OCI-M2 (cell line): ENCODE measurements at regions not wholly inside any gene's neighbourhood (a gene's known extent, or its start where the extent isn't known, plus 50 kb on each side); places are given as distances from the start of the nearest gene placed in this dataset.

Experiments used
- DNase-seq: peaks from one replicate; lab custom pipeline; 2025; ENCODE audit not compliant: unreplicated experiment; lab: John Stamatoyannopoulos, UW

DNA sequence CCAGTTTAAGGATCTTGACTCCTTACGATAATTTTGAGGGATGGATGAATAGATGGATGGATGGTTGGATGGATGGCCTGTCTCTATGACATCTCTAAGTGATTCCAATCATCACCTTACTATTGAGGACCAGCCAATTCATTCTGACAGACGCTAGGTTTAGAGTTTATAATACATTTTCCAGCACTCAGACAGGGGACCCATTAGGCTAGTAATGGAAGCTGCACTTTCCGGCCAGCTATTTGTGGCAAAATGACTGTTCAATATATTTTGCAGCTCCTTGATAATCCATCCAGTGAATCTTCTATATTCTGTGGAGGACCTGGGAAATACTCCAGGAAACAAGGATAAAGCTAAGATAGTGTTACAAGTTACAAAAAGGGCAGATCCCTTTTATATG is 262.9 kb downstream of the TDRD15 start:
- DNase-seq: no peak

DNA sequence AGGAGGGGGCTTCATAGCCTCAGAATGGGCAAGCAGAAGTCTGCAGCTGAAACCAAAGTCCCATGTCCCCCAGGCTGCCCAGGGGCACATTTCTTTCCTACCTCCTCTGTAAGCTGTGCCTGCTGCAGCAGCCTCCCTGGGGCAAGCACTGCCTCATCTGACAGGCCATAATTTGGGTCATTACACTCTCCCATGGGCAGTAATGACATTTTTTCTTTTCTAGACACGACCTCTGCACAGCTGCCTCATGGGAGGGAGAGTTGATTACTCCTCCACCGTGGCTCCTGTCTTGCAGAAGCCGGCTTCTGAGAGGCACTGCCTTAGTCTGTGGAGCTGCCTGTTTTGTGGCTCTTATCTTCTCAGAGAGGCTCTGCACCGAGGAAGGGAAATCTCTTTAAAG is 268.9 kb downstream of the TDRD15 start:
- no peak for DNase-seq

DNA sequence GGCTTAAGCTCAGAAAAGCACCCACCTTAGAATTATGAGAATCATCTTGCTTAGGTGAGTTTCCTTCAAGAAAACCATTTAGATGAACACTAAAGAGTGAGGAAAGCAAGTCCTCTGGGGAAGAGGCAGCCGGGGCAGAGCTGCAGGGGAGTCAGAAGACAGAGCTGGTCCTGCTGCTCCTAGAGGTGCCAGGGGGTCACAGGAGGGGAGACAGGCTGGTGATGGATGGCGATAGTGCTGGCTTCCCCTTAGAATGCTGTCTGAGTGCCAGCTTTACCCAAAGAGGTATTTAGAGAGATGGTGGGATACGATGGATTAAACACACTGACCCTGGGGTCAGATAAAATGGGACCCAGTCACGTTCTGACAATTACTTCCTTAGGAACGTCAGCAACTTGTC is 269.4 kb downstream of the TDRD15 start:
- DNase-seq: no peak

DNA sequence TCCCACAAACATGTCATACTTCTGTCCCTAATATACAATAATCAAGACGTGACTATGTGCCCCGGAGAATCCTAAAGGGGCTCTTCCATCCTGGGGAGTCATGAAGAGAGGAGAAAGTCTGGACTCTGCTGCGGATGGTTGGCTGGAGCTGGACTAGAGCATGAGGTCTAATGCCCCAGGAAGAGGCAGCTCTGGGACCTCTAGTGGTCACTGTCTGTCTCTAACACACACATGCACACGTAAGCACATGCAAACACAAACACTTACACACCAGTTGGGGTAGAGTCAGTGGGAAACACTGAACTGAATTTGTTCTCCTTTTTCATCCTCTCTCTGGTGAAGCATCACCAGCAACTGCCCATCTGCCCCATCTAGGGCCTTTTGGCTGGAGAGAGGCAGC is 271.6 kb downstream of the TDRD15 start:
- no peak for DNase-seq

DNA sequence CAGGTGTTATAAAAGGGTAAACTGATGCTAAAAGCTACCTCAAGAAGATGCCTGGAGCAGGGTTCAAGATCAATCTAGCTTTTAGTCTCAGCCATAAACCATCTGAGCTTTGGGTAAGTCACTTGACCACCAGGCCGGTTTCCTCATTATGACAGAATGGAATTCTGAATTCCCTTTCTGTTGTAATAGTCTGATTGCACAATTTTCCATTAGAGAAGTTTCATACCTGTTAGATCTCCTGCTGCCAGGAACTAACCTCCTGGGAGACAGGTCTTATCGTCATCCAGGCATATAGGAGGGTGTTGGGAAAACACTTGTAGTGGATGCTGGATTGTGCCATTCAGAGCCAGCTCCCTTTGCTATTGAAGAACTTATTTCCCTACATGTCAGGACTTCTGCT is 272.5 kb downstream of the TDRD15 start:
- no peak for DNase-seq

DNA sequence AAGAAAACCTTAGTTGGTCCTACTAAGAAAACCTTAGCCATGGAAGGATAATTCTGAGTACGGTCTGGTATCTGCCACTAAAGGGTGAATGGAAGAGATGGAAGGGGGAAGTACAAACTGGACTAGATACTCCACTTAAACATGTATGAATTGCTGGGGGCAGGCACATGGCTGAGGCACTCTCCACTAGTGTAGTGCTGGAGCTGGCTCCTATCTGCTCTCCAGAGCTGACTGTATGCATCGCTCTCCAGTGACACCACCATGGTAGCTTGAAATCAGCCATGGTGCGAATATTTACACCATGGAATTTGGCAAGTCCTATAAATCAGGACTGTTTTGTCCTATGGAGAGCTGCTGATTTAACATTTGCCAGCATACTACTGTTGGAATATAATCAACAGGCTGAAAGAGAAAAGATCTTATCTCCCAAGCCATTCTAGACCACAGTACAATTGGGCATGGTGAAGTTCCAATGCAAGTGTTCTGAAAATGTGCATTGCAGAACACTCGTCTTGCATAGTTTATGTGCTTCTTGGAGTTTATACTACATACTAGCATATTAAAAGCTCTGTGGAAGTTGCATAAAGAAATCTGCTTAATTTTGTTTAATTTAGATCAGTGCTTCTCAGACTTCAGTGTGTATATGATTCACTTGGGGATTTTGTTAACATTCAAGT is 277.4 kb downstream of the TDRD15 start:
- DNase-seq: no peak

DNA sequence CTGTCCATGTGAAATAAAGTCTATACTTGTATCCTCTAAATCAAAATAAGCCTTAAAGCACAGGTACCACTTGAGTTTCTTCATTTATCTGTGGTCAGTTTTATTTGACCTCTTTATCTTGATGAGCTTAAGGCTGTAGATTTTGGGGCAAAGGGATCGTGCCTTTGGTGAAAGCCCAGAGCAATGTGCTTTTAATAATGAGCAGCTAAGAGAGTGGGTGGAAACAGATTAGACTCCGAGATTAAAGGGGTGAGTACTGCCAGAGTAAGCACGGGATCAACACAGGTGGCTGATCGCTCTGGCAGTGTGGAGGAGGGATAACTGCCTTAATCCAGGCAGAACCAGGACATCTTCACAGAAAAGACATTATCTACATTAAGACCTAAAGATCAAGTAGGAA is 280.4 kb downstream of the TDRD15 start:
- DNase-seq: no peak

DNA sequence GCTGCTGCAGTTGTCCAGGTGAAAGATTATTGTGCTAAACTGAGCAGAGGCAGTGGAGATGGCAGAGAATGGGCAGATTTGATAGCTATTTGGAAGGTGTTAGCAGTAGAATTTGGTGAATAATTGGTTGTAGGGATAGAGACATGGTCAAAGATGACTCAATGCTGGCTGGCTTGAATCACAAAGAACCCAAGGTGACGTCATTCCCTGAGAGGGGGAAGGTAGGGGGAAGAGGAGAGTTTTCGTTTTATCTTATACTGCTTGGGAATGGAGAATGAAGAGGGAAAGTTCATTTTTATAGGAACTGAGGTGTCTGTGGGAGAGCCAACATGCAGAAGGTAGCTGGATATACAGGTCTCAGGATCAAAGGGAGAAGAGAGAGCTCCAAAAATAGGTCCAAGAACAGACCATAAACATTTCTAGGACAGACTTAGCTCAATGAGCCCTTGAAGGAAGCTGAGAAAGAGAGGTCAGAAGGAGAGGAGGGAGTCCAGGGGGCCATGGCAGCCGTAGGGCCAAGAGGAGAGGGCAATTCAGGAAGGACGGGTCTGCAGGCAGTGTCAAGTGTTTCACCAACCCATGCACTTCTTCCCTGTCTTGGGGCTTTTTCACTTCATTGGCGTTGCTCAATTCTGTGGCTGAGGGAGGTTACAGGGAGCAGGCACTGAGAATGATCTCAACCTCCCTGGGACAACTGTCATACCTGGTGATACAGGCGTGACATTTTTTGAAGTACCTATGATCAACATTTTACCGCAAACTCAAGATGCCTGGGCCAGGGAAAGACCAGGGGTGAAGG is 281.3 kb downstream of the TDRD15 start:
- DNase-seq: no peak

DNA sequence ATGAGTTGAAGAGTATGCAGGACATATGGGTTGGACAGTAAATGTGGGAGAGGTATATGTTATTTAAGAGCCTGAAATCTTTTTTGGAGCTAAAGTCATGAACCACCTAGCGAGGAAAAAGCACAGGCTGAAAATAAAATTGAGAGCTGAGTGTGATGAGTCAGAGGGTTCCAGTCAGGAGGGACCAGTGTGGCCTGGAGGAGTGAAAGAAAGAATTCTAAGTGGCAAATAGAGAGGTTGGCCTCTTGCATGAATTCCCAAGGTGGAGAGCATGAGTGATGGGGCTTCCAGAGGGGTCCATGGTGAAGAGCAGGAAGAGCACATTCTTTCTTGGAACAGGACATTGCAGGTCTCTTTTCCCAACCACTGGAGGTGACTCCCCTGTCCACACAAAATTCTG is 282.6 kb downstream of the TDRD15 start:
- no peak for DNase-seq

DNA sequence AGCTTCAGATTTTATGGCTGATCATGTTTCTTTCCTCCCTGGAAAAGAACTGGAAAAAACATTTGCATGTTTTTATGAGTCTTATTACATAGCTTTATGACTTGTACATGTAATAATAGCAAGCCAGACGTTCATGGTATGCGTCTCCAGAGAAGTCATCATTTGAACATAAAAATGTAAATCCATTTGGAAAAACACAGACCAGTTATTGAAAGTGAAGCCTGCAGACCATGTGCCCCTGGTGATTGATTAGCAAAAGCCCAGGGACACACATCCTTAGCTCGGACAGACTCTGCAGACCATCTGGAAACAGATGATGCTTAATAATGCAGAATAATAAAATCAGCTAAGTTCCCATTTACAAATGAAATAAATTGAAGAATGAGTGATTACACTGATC is 283.1 kb downstream of the TDRD15 start:
- no peak for DNase-seq

DNA sequence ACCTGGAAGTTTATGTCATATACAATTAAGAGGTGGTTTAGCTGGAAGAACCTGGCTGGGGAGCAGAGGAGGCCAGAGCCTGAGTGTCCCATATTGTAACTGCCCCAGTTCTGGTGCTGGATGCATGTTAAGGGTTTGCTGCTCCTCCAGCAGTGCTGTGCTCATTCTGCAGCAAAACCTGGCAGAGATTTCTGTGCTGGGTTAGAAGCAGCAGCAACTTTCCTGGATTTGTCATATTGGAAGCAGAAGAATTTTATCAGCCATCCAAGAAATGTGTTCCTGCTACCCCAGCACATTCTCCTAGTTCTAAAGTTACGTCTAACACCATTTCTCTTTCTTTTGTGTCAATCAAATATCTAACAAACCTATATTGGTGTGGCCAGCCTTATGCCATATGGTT is 284.1 kb downstream of the TDRD15 start:
- DNase-seq: no peak

DNA sequence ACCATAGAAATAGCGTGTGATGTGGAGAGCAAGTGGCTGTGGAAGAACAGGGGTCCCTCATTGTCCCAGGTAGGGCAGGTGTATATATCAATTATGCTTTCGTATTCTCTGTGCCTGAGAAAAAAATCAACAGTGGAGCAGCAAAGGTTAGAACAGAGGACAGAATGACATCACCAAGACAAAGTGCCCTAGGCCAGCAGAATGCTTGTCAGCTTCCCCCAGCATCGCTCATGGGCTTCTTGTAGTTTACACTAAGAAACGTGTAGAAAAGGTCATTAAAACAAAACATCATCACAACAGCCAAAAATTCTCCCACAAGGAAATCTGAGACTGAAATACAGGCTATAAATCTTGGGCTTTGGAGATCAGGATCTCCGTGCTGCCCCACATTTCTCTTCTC is 288.0 kb downstream of the TDRD15 start:
- no peak for DNase-seq

DNA sequence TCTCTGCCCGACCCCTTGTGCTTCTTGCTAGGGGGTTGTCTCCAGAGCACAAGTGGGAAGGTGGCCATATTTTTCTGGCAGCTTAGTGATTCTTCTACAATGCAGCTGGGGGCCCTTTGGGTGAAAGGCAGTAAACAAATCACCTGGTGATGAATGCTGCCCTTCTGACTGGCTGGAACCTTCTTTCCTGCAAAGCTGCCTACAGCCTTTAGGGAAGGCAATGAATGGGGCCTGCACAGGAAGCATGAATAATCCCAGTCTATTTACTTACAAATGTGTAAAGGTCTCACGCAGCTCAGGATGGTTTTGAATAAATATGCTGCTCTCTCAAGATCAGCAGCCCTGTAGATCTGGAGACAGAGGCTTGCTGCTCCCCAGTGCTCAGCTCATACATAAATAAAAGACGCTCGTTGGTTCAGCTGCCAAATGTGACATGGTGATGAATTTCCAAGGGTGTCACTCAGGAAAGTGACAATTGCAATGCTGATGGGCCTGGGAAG is 289.2 kb downstream of the TDRD15 start:
- DNase-seq: no peak

DNA sequence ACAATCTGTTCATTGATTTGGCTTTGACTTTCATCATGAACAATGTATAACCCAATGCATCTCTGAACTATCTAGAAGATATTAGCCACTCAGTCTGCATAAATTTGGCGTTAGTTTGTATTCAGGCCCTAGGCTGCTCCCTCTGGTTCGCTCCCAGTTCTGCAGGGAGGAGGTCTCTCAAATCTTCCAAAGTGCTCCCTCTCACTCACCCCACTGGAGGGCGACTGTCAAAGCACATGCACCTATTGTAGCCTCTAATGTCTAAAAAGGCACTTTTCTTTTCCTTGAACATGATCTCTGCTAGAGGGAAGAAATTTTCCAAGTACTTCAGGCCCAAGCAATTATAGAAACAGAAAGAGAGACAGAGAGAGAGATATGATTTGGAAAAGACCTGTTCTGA is 291.5 kb downstream of the TDRD15 start:
- no peak for DNase-seq

DNA sequence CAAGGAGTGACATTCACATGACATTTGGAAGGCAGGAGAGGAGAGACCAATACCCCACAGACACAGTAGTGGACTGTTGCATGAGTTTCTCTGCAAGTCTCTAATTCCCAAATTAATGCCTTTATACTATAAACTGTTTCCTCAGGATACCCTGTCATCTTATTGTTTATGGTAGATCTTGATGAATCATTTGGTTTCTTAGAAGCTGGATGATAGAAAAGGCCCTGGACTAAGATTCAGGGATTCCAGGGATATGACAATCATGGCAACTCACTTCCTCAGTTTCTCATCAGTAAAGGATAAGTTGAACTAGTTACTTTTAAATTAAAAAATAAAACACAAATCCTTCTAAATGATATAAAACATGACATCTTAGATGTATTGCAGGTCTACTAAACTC is 292.5 kb downstream of the TDRD15 start:
- DNase-seq: no peak

DNA sequence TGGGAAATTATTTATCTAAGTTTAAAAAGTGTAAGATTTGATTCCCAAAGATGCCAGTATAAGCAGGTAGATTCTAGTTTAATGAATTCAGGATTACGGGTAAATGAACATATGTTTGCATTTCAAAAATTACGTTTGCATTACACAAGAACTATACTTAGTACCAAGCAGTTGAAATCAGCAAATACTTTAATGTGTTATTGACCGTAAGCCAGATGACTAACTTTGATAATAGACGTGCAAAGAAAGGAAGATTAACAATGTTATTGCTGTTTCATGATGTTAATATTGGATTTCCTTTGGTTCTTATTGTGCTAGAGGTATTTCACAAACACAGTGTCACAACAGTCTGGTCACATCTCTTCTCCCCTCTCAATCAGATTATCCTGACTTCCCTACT is 294.7 kb downstream of the TDRD15 start:
- no peak for DNase-seq

DNA sequence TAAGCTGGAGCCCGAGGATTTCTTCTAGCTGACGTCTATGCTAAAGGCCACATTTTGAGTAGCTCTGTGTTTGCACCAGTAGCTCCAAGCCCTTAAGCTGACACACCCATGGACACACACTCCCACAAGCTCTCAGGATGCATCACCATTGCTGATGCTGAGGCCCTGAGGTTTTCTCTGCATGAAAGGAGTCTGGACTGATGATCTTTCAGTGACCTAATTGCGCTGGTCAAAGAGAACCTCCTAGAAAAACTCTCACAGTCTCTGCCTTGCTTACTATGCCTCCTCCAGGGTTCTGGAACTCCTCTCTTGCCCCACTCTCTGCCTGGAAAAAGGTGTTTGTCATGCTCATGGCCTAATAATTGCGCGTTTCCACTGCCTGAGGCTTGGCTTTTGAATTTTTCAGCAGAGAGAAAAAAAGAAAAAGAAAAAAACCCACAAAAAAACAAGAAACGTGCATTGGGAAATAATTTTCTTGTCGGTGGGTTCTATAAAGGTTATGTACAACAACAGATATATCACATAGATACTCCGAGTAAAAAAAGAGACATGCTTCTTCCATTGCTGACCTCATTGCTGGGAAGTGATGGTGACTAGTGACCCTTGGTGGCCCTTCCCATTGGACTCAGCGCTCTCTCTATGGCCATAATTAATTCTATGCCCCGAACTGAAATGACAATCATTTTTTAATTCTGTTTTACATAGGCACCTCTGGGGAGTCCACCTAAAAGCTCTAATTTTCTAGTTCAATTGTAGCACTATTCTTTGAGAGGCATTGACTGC is 297.0 kb downstream of the TDRD15 start:
- no peak for DNase-seq

DNA sequence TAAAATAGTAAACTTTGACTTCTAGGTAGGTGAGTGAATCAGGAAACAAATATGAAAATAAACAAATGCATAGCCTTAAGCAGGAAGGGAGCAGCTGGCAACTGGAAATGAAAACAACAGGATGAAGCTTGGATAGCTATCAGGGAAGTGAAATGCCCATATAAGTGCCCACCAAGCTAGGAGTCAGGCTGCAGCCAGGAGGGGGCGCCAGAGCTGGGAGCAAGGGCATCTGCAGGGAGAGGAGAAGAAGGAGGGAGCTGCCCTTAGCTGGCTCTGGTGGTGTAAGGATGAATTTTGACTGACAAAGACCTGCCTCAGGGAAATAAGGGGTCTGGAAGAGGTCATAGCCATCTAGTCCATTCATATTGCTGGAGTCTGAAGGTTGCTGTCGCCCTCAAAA is 298.3 kb downstream of the TDRD15 start:
- no peak for DNase-seq

DNA sequence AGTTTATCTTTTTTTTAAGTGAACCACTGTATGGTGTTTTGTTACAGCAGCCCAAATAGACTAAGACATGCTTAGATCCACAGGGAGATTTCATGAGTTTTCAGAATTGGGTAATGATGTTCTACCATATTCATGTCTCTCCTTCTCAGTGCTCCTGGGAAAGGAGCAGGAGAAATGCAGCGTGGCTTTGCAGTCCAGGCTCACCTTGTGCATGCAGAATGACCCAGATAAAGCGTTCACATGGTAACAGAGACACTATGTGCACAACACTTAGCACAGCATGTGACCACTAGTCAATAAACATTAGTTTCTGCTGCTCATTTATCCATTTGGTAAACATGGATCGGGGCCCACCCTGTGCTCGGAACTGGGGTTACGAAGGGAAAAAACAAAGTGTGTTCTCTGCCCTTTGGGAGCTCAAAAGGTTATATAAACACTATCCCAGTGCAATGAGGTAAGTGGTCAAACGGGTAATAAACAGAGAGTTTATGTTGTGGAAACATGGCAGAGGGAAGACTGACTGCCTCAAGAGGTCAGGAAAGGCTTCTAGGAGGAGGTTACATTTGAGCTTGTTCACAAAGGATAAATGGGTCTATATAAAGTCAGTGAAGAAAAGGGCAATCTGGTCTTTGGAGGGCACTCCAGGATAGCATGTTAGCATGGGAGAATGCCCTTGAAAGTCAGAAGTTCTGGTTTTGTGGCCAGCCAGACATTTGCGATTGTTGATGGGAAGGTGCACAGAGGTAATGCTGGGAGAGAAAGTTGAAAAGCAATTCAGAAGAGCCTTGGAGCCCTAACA is 299.2 kb downstream of the TDRD15 start:
- DNase-seq: no peak

DNA sequence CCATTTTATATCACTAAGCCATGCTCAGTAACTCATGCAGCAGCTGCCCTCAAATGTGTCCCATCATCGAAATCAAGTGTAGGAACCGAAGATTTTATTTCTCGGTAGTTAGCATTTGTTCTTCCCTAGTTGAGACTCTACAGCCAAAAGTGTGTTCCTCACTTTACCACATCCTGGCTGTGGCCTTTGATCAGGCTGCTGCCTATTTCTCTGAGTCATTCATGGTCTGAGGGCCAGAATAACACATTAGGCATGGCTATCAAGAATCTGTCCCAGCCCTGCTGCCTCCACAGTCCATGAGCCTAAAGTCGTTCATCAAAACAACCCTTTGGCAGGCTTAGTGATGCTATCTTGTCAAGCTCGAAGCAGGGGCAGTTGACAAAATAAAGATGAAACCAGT is 300.1 kb downstream of the TDRD15 start:
- no peak for DNase-seq

DNA sequence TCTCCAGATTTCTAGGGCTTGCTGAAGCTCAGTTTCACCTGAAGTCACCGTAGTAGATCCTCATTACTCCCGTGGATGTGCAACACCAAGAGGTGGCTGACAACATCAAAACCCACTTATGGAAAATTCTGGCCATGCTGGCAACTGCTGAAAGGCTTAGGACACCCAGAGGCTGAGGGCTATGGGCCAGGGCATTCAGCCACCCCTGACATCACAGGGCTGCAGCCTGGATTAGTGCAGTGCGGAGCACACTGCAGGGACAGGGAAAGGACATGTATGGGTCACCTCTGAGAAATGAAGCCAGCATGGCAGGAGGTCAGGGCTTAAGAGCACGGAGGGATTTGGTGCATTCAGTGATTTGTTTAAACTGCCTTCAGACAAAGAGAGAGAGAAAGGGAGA is 300.6 kb downstream of the TDRD15 start:
- DNase-seq: no peak
